HG03520 (cell line): ENCODE measurements at regions not wholly inside any gene's neighbourhood (a gene's known extent, or its start where the extent isn't known, plus 50 kb on each side); places are given as distances from the start of the nearest gene placed in this dataset.

ENCODE experiments used
- ATAC-seq: cut with Tn5 transposase; IDR thresholded peaks from one replicate; pipeline ENCODE4 v1.9.1; 2021; ENCODE audit warnings: mild to moderate bottlenecking, moderate library complexity; ENCODE audit not compliant: unreplicated experiment

DNA sequence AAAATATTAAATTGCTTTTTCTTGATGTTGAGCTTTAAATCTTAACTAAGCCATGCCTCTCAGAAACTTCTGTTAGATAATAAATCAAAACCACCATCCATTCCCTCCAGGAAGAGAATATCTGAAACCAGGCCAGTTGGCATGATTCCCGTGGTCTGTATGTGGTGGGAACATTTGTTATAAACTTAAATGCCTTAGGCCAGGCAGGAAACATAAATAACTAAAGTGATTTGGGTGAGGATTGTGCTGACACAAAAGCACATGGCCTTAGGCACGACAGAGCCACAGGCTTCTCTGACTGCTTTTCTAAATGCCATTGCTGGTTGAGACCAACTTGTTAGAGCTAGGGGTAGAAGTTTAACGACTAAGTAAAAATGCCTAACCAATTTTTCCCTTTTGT is 255.9 kb downstream of the GABRG2 start:
- ATAC-seq, result no peak

DNA sequence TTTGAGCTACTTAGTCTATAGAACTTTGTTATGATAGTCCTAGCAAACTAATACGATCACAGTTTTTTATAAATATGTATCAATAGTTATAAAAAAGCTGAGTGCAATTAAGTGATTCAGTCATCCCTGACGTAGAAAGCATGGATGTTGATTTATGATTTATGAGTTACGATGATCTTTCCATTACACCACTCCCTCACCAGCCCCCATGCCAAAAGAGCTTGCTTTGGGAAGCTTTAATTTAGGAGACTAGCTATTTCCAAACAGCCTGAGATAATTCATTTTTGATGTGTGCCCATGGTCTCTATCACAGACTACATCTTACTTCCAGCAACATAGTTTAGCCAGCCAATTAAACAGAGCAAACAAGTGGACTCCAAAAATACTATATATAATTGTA is 256.8 kb downstream of the GABRG2 start:
- no peak for ATAC-seq

DNA sequence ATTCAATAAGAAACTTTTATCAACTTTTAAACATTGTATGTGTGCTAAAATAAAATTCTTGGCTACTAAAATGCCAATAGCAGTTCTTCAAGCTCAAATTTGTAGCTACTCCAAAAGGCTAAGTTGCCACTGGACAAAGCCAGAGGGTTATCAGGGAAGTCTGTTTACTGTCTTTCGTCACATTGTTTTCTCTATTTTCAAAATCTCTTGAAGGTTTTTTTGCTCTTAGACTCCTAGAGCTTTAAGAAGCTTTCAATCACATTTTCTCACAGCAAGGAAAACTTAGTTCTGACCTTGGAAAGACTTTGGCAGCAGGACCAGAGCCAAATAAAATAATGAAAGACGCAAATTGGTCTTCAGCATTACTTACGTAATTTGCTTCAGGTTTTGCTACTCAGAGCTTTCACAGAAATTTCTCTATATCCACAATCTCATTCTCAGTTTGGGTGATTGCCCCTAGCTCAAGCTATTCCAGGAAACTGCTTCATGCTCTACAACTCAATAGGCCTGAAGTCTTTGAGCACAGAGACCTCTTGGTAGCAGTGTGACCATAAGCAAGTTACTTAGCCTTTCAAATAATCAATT is 257.7 kb downstream of the GABRG2 start:
- ATAC-seq, result no peak

DNA sequence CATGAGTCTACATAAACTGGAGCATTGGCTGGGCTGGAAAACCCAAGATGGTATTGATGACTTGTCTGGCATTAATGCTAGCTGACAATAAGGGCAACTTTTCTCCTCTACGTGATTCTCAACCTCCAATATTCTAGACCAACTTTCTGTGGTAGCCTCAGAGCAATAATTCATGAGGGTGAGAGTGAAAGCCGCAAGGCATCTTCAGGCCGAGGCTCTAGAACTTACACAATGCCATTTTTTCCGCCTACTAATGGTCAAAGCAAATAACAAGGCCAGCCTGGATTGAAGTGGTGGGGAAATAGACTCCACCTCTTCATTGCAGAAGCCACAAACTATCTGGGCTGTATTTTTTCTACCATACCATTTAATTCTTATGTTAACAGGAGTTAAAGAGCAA is 267.4 kb downstream of the GABRG2 start:
- ATAC-seq, result no peak

DNA sequence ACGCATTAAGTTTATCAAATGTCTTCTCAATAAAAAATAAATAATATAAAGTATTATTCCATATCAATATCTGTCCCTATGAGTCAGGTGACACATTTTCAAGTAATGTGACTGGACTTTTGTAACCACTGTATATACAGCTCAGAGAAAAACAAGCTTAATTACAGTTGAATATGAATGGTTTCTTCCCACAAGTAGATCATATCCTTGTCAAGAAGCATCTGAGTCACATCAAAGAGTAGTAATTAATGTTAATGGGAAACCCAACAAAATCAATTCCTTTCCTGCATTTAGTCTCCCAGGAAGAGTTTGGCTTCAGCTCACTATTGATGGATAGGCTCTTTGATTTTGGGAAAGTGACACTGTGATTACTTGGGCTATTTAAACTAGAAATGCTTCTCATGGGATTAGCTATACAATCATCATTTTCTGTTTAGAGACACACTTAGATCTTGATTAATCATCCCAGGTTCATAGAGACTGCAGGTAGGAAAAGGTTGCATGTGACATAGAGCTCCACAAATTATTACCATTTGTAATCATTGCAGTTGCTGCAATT is 292.9 kb downstream of the GABRG2 start:
- no peak for ATAC-seq

DNA sequence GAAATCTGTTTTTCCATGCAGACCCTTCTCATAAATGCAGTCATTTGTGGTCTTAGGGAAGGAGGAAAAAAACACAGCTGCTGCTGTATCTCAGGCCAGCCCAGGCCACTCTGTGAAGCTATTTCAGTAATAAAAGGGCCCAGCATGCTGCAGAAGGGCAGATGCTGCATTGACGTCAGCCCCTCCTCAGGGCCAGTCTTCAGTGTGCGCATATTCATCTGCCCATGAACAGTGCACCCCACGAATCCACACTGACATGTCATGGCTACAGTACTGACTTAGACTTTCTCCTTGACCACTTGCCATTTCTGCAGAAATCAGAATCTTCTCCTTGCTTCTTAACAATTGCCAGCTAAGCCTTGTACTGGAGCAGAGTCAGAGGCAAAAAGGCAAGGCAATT is 304.7 kb downstream of the GABRG2 start:
- no peak for ATAC-seq

DNA sequence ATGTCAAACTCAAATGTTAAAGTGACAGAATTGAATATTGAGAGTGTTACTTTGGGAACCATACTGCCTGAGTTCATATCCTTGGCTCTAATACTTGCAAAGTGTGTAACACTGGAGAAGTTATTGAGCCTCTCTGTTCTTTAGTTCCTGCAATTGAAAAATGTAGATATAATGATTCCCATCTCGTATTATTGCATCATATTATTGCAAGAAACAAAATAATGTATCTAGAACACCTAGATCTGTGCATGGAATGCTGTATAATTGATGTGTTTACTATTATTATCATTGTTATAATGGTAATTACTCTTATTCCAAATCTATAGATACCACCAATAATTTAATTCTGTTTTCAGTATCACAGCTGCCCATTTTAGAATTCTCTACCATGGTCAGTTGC is 310.3 kb downstream of the GABRG2 start:
- no peak for ATAC-seq

DNA sequence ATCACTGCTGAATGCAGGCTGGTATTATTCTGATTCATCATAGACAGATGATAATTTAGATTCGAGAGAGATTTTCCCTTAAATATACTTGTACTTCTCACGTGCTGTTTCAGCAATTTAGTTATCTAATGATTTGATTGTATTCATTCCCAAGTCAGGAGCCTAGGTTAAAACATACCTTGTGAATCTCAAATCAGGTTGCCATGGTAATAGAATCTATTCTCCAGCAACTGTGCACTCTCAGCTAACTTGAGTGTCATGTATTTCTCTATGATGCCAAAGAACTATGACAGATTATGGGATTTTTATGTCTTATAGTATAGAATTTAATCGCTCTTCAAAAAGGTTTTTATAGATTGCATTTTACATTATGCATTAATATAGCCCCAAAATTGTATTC is 315.3 kb downstream of the GABRG2 start:
- ATAC-seq, result no peak

DNA sequence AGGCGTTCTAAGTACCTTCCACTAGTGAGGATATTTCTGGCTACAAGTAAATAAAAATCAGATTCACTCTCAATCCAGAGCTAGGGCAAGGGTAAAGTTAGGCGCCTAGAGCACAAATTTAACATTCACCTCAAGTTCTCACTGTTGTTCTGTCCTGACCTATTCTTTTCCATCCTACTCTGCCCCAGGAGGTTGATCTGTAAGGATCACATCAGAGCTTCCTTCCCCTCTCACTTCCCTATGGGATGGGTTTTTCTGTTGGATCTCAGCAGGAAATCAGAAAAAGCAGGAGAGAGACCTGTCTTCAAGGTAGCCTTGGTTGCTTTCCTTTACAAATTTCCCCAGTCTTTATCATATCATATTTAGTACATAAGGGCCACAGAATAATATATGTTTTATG is 316.7 kb downstream of the GABRG2 start:
- no peak for ATAC-seq

DNA sequence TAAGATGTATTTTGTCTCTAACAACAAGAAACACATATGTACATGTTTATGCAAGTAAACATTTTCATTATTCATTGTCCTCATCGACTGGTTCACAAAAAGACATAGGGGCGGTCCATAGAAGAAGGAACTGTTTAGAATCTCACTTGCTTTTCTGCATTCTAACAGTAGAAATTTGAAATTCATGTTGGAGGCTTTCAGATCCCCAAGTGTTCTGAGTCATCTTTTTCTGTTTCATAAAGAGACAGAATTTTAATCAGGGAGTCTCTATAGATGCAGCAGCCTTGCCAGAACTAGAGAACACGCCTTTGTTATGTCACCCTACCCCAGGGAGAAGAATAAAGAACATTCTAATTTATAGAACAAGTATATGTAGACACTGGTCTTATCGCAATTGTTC is 324.3 kb downstream of the GABRG2 start:
- no peak for ATAC-seq

DNA sequence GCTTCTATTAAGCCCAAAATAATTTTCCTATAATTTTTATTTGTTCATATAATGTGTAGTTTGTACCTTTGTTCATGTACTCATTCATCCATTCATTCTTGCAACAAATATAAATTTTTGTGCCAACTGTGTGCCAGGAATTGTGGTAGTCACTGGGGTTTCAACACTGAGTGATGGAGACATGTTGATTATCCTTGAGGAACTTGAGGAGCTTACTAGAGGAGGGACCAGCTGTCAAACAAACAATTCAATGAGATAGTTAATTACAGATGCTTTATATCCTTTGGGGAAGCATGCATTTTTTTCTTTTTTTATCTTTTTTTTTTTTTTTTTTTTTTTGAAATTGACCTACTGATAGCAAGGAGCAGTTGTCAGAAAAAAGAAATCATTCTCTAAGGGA is 324.8 kb downstream of the GABRG2 start:
- ATAC-seq, result no peak

DNA sequence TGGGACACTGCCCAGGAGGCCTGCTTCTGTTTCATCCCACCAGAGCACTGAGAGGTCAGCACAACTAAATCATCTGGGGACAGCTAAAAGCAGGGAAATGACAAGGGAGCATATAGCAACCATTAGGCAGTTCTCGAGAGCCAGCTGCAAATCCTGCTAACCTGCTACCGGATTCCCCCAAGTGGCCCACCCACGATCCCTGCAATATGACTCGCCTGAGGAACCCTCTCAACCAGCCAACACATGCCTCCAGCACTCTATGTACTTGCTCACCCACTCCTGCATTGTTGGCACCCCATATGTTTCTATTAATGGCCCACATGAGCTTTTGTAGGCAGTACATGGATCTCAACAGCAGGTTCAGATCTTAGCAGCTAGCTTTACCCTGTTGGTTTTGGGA is 326.0 kb downstream of the GABRG2 start:
- no peak for ATAC-seq

DNA sequence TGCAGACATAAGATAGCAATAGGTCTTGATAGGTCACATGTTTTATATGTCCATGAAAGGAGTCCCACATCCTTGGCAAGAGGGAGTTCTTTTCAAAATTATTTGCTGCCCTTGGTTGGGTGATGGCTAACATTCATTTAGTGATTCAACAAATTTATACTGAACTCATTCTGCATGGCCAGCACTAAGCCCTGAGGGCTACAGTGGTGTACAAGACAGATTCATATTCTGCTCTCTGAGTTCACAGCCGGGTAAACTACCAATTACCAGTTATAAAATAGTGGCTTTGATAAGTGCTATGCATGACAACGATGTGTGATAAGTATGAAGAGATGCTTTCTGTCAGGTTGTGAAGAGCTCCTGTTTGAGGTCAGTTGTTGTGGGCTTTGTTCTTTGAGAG is 340.0 kb downstream of the GABRG2 start:
- no peak for ATAC-seq

DNA sequence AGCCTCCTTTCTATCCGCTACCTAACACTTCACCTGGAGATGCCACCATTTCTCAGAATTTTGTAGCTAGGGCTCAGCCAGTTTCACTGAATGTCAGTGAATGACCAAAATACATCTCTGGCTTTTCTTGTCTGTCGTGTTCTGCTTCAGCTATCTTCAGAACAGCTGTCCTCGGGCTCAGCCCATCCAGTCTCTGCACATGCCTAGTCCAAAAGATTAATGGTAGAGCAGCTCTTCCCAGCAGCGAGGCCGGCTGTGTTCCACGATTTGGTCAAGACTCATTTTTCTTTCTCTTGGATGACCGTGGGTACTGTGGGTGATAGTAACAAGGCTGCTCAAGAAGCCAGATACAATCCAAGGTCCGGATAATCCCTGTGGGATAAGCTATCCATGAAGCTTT is 342.8 kb downstream of the GABRG2 start:
- no peak for ATAC-seq

DNA sequence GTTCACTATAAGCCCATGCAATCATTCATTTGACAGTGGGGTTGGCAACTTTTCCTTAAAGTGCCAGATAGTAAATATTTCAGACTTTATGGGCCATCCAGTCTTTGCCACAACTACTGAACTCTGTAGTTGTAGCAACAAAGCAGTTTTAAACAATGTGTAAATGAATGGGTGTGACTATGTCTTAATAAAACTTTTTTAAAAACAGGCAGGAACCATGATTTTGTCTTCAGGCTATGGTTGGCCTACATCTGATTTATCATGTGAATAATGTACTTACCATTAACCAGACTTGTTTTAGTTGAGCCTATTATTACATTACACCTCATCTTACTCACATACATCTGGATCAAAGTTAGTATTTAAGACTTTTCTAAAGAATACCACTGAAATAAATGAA is 361.6 kb downstream of the GABRG2 start:
- ATAC-seq, result no peak

DNA sequence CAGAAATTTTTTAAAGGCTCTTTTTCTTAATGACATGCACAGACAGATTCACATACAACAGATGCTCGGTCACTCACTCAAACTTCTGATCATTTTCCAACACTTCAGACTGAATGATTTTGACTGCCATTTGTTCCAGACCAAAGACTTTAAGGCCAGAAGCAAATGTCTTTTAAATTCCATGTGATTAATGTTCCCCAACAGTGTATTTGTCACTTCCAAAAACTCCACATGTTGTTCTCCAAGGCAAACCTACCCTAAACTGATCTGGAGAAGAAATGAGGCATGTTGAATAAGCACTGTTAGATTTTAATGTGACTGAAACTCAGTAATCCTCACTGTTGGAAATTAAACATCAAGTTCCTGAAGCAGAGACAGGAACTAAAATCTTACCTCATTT is 366.7 kb downstream of the GABRG2 start:
- no peak for ATAC-seq

DNA sequence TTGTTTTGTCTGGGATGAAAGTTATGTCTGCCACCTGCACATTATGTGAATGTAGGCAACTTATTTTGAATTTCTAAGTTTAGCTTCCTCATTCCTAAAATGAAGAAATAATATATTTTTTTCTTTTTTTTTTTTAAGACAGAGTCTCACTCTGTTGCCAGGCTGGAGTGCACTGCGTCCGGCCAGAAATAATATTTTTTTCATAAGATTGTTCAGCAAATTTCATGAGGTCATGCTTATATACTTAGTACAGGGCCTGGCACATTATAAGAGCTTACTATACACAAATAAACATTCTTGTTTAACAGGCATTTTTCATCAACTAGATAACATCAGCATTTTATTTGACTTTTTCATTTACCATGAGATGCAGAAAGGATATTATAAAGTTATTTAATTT is 368.5 kb downstream of the GABRG2 start:
- ATAC-seq, result no peak

DNA sequence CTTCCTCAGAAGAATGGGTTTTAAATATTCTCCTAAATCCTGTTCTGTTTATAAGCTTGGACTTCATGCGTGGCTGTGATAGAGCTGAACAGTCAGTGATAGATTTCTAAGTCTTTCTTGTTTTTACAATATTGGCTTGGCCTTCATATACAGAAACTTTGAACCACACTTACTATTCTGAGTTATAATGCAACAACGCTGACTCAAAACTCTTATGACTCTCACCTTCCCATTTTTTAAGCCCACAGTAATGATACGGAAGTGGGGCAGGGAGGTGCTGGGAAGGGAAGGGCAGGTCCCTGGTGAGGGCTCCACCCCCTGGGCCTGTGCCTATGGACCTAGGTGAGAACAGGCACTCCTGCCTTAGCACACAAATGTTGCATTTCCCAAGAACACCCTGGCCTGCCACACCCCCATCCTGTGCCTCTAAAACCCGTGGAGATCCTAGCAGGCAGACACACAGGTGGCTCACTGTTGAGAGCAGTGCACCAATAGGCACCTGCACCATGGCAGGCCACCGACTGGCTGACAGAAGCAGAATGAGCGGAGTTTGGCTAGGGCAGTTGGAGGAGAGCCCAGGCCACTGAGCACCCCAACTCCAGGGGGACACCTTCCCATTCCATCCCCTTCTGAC is 376.7 kb downstream of the GABRG2 start:
- no peak for ATAC-seq

DNA sequence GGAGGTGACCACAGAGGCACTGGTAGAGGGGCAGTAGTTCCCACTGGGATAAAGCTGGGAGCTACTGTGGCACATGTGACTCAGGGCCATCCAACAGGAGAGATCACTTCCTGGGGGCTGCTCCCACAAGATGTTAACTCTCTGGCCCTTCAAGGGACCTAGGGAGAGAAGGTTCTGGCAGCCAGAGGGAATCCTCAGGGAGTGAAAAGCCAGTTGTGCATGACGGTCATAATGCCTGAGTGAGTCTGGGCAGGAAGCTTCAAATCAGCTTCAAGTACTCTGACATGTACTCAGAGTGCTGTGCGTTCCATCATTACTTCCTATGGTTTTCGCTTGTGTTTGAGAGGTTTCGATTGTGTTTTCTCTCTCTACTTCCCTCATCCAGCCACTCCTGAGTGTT is 388.5 kb downstream of the GABRG2 start:
- ATAC-seq, result no peak

DNA sequence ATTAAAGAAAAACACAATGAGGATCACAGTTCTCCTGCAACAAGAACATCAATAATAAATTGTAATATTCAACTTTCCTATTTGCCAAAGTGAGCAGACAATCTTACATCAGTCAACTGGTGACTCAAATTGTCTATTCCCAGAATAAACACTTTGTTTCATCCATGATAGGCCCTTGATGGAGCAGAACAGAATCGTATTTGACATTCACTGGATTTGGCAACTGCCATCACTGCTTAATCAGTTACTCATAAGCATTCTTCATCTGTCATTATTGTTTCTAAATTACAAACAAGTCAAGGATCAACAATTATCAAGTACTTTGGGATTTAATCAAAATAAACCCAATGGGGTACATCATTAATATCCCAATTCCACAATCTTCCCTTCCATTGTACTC is 398.4 kb downstream of the GABRG2 start:
- ATAC-seq, result no peak

DNA sequence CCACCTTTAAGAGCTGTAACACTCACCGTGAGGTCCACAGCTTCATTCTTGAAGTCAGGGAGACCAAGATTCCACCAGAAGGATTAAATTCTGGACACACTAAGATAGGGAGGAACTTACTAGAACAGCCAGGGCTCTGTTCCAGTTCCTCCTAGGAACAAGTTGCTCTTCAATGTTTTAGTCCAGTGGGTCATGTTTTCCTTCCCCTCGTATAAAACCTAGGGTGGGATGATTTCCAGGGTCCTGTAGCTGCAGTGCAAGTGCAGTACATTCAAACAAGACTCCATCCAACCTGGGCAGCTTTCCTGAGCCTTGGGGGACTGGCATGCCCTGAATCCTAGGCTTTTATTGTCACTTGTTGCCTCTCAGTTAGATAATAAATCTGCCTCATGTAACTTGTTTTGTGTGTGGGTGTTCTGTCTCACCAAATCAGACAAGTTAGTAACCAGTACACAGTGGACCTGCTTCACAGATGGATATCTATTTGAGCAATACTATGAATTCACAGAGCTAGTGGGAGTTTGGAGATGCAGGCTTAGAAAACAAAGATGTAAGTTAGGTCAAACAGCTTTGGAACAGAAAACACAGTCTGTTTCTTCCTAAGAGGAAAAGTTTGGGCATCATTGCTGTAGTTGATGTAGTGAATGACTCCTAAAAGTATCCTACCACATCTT is 405.6 kb downstream of the GABRG2 start:
- no peak for ATAC-seq

DNA sequence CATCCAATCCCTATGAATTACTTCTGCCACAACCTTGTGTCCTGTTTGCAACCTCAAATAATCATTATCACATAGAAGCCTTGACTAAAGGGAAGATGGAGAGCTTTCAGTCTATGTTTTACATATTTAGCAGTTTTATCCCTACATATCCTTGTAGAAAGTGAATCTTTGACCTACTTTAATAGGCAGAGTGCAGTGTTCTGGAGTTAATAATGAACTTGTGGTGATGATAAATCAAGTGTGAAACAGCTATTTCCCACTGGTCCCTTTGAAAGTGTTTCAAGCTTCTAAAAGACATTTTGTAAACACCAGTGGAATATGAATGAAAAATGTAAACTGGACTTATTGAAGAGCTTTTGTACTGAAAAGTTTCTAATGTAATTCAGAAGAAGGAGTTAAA is 406.7 kb downstream of the GABRG2 start:
- ATAC-seq, result no peak
